ENCODE measurements at regions not wholly inside any gene's neighbourhood (a gene's known extent, or its start where the extent isn't known, plus 50 kb on each side); places are given as distances from the start of the nearest gene placed in this dataset.
"Not testable (repeated sequence)": the region's sequence is repeated elsewhere in the genome, so short reads cannot be mapped to it uniquely, and the experiment has no call there.

- DNase-seq (ENCODE audit: low read depth): no peak
- TF ChIP-seq MYC (IDR thresholded peaks at IDR 0.05; ENCODE audit: low read depth, low read length) (no peak), CTCF (IDR thresholded peaks at IDR 0.05; ENCODE audit: low read depth, low read length) (no peak), MAX (IDR thresholded peaks at IDR 0.05; ENCODE audit: low read depth, low read length) (no peak), POLR2A (IDR thresholded peaks at IDR 0.05; ENCODE audit: extremely low read depth, insufficient read length) (no peak)
- no peak overlapping the region for H3K4me3 ChIP-seq (ENCODE audit: low read depth, low read length)
Observed at GRCh38 chr22:47304854-47305253, 542.4 kb downstream of the TBC1D22A start.

- no peak for DNase-seq (ENCODE audit: low read depth)
- TF ChIP-seq POLR2A (IDR thresholded peaks at IDR 0.05; ENCODE audit: extremely low read depth, insufficient read length): no peak
- no peak for TF ChIP-seq MYC (IDR thresholded peaks at IDR 0.05; ENCODE audit: low read depth, low read length)
- no peak for TF ChIP-seq MAX (IDR thresholded peaks at IDR 0.05; ENCODE audit: low read depth, low read length)
- H3K4me3 ChIP-seq (ENCODE audit: low read depth, low read length): no peak overlapping the region
Observed at GRCh38 chr22:47304191-47304831, 541.9 kb downstream of the TBC1D22A start.

- H3K4me3 ChIP-seq (ENCODE audit: low read depth, low read length): no peak overlapping the region
- DNase-seq (ENCODE audit: low read depth): no peak
- TF ChIP-seq POLR2A (IDR thresholded peaks at IDR 0.05; ENCODE audit: extremely low read depth, insufficient read length) (no peak), CTCF (IDR thresholded peaks at IDR 0.05; ENCODE audit: low read depth, low read length) (no peak), MYC (IDR thresholded peaks at IDR 0.05; ENCODE audit: low read depth, low read length) (no peak), MAX (IDR thresholded peaks at IDR 0.05; ENCODE audit: low read depth, low read length) (no peak)
Observed at GRCh38 chr22:47303161-47303890, 540.9 kb downstream of the TBC1D22A start.

- DNase-seq (ENCODE audit: low read depth); H3K4me3 ChIP-seq (ENCODE audit: low read depth, low read length): not testable (repeated sequence)
Observed at GRCh38 chr22:47302587-47302986, 540.1 kb downstream of the TBC1D22A start.

GRCh38 chr22:47301820-47302475 lies 539.5 kb downstream of the TBC1D22A start:
- H3K4me3 ChIP-seq (ENCODE audit: low read depth, low read length): no peak overlapping the region
- no peak for TF ChIP-seq POLR2A (IDR thresholded peaks at IDR 0.05; ENCODE audit: extremely low read depth, insufficient read length)
- TF ChIP-seq MAX (IDR thresholded peaks at IDR 0.05; ENCODE audit: low read depth, low read length): no peak
- TF ChIP-seq CTCF (IDR thresholded peaks at IDR 0.05; ENCODE audit: low read depth, low read length): no peak
- no peak for TF ChIP-seq MYC (IDR thresholded peaks at IDR 0.05; ENCODE audit: low read depth, low read length)
- no peak for DNase-seq (ENCODE audit: low read depth)

GRCh38 chr22:47300698-47301405 lies 538.4 kb downstream of the TBC1D22A start:
- DNase-seq (ENCODE audit: low read depth): no peak
- TF ChIP-seq CTCF (IDR thresholded peaks at IDR 0.05; ENCODE audit: low read depth, low read length) (no peak), POLR2A (IDR thresholded peaks at IDR 0.05; ENCODE audit: extremely low read depth, insufficient read length) (no peak), MYC (IDR thresholded peaks at IDR 0.05; ENCODE audit: low read depth, low read length) (no peak)

More at GRCh38 chr22:47300698-47301405, 538.4 kb downstream of the TBC1D22A start:
- no peak overlapping the region for H3K4me3 ChIP-seq (ENCODE audit: low read depth, low read length)

Data from NB4 (cell line).